PC-3 (cell line): ENCODE measurements at regions not wholly inside any gene's neighbourhood (a gene's known extent, or its start where the extent isn't known, plus 50 kb on each side); places are given as distances from the start of the nearest gene placed in this dataset.

ENCODE experiments used
- ATAC-seq: fragments of 200-7000 bp; cut with Tn5 transposase; 2 replicates; pipeline ENCODE4 v1.9.1; 2020; ENCODE audit warnings: mild to moderate bottlenecking, moderate library complexity
- BruUV-seq: library from RNA; stranded (reverse); fragments of 400-500 nt; replicated peaks from 2 replicates; lab custom pipeline; 2021; lab: Mats Ljungman, UMichigan
- CTCF ChIA-PET: fragments of 300-600 bp; sonication (Branson Sonifier 250); formaldehyde crosslinking; loops from one replicate; lab custom pipeline; 2022; ENCODE audit warnings: antibody characterized with exemption; lab: Charles Lee
- POLR2A ChIA-PET: fragments of 300-600 bp; sonication (Branson Sonifier 250); formaldehyde crosslinking; loops from one replicate; lab custom pipeline; 2022; ENCODE audit warnings: antibody characterized with exemption; ENCODE audit not compliant: unreplicated experiment; lab: Charles Lee
- DNase-seq: peaks from one replicate; pipeline ENCODE4 v3.0.0-alpha.2; 2015
- H2AFZ ChIP-seq: fragments of 300-600 bp; sonication (generic); 2 replicates; pipeline ENCODE4 v1.6.0; 2016; ENCODE audit warnings: antibody characterized with exemption, low read length
- H3F3A ChIP-seq: fragments of 300-600 bp; sonication (generic); one replicate; pipeline ENCODE4 v1.6.0; 2017; ENCODE audit warnings: antibody characterized with exemption, low read length, control low read depth, mild to moderate bottlenecking; ENCODE audit not compliant: unreplicated experiment
- H3K27ac ChIP-seq: fragments of 300-600 bp; sonication (generic); 2 replicates; pipeline ENCODE4 v1.5.1; 2016; ENCODE audit warnings: mild to moderate bottlenecking, low read length
- H3K27me3 ChIP-seq: fragments of 300-600 bp; sonication (generic); 2 replicates; pipeline ENCODE4 v1.6.1; 2016; ENCODE audit warnings: low read length, mixed read lengths
- H3K36me3 ChIP-seq: fragments of 300-600 bp; sonication (generic); 2 replicates; pipeline ENCODE4 v1.6.1; 2016; ENCODE audit warnings: low read depth, mixed run types, low read length, mixed read lengths
- H3K4me1 ChIP-seq: fragments of 300-600 bp; sonication (generic); 2 replicates; pipeline ENCODE4 v1.5.1; 2016; ENCODE audit warnings: low read length; ENCODE audit not compliant: insufficient read depth
- H3K4me2 ChIP-seq: fragments of 300-600 bp; sonication (generic); 2 replicates; pipeline ENCODE4 v1.6.0; 2016; ENCODE audit warnings: low read length
- H3K4me3 ChIP-seq: fragments of 300-600 bp; sonication (generic); 2 replicates; pipeline ENCODE4 v1.5.1; 2016; ENCODE audit warnings: mild to moderate bottlenecking, low read length, mixed read lengths
- H3K79me2 ChIP-seq: fragments of 300-600 bp; sonication (generic); 2 replicates; pipeline ENCODE4 v1.6.1; 2017; ENCODE audit warnings: low read length, mixed read lengths
- H3K9ac ChIP-seq: fragments of 300-600 bp; sonication (generic); 2 replicates; pipeline ENCODE4 v1.6.0; 2016; ENCODE audit warnings: mild to moderate bottlenecking, low read length
- H3K9me2 ChIP-seq: fragments of 300-600 bp; sonication (generic); replicated peaks from 2 replicates; pipeline ENCODE4 v1.6.1; 2016; ENCODE audit warnings: mixed run types, low read length, mixed read lengths
- H3K9me3 ChIP-seq: fragments of 300-600 bp; sonication (generic); 2 replicates; pipeline ENCODE4 v1.6.1; 2016; ENCODE audit warnings: low read length, mixed read lengths
- H4K20me1 ChIP-seq: fragments of 300-600 bp; sonication (generic); 2 replicates; pipeline ENCODE4 v1.6.1; 2016; ENCODE audit warnings: low read length, mixed read lengths
- CTCF ChIP-seq: fragments of 300-600 bp; sonication (generic); conservative IDR thresholded peaks from 2 replicates; pipeline ENCODE4 v1.5.1; 2017; ENCODE audit warnings: antibody characterized with exemption, low read depth, mild to moderate bottlenecking, low read length
- EZH2 ChIP-seq: fragments of 300-600 bp; sonication (generic); IDR thresholded peaks from one replicate; pipeline ENCODE4 v1.6.1; 2017; ENCODE audit warnings: antibody characterized with exemption, mild to moderate bottlenecking, low read length; ENCODE audit not compliant: unreplicated experiment
- EZH2phosphoT487 ChIP-seq: fragments of 300-600 bp; sonication (generic); IDR thresholded peaks from 2 replicates; pipeline ENCODE4 v1.6.1; 2018; ENCODE audit warnings: mild to moderate bottlenecking, antibody characterized with exemption, low read length, borderline replicate concordance
- intact Hi-C: fragments of 100-400 bp; cut with micrococcal nuclease; formaldehyde crosslinking; loops from 2 replicates; pipeline ENCODE4 v1.9.0; 2023

DNA sequence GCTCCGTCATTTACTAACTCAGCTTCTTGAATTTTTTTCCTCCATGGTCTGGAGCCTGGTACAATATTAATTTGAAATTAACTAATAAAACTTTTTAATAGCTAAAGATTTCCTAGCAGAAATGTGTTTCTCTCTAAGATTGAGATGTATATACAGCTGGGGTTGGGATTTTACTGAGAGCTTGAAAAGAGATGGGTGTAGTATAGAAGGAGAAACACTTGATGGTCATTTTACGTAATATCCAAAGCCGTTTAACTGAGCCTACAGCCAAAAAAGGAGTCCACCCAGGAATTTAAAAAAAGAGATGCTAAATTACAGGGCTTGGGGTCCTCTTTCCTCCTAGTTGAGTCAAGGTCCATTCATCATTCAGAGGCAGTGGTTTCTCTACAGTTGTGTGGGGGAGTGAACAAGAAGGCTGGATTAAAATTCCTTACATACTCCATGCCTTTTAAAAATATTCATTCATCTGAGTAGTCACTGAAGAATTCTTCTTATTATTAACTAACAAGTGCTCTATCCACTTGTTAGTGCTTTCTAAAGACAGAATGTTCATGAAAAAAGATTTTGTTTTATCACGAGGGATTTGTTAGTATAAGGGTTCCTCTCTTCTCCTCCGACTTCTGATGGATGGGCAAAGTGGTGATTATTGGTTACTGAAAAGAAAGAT, 255.3 kb upstream of the IL12A start:
- Histone ChIP-seq H3K4me2 (peak overlapping the region; percentile 79), H3K36me3 (no peaks in the 10 kb centered on the region), H3K27me3 (no peaks in the 10 kb centered on the region), H3K27ac (no peak overlapping the region), H3K79me2 (no peaks in the 10 kb centered on the region), H3F3A (no peaks in the 10 kb centered on the region), H3K9me3 (no peaks in the 10 kb centered on the region), H3K4me3 (peak overlapping the region; percentile 57; the same call in 1 of the 2 replicates), H4K20me1 (no peaks in the 10 kb centered on the region), H3K4me1 (peaks cover 17% of the 10 kb centered on the region), H3K9me2 (no peaks in the 10 kb centered on the region), H3K9ac (no peak overlapping the region), H2AFZ (0 out of 2 replicates have a peak overlapping the region, but pooled peaks have one; percentile 21)
- peak; percentile 68 for DNase-seq
- TF ChIP-seq EZH2 (no peak), EZH2phosphoT487 (no peak), CTCF (no peak)
- BruUV-seq: no TSS peak
- ATAC-seq: peak; percentile 30
- ChIA-PET POLR2A (interaction anchor here (0.5 to 0.6 kb wide), 2 partner anchors 121 to 336 kb away, joined by 3 read pairs; no protein-coding TSS in a partner anchor), CTCF (interaction anchor here (0.7 to 0.8 kb wide), 2 partner anchors 33 to 280 kb away, joined by 3 to 4 read pairs; no protein-coding TSS in a partner anchor)
- intact Hi-C loops: no loop called here

- peaks cover 17% of the 10 kb centered on the region for H3K4me1 ChIP-seq
- H3K79me2 ChIP-seq: no peaks in the 10 kb centered on the region
- no peaks in the 10 kb centered on the region for H3K36me3 ChIP-seq
- H3K27ac ChIP-seq: no peak overlapping the region
- no peaks in the 10 kb centered on the region for H3F3A ChIP-seq
- CTCF ChIA-PET: no interaction called here
- DNase-seq: no peak
- intact Hi-C loops: no loop called here
- no peak overlapping the region for H3K4me2 ChIP-seq
- H3K9me3 ChIP-seq: no peaks in the 10 kb centered on the region
- H3K4me3 ChIP-seq: no peak overlapping the region
- H3K9me2 ChIP-seq: no peaks in the 10 kb centered on the region
- TF ChIP-seq CTCF (no peak), EZH2phosphoT487 (no peak), EZH2 (no peak)
- H3K27me3 ChIP-seq: no peaks in the 10 kb centered on the region
- ATAC-seq: no peak
- H3K9ac ChIP-seq: no peak overlapping the region
- BruUV-seq: no TSS peak
- H4K20me1 ChIP-seq: no peaks in the 10 kb centered on the region
- H2AFZ ChIP-seq: no peak overlapping the region
- POLR2A ChIA-PET: no interaction called here
Observed at GRCh38 chr3:159734681-159735080, 254.0 kb upstream of the IL12A start.

DNA sequence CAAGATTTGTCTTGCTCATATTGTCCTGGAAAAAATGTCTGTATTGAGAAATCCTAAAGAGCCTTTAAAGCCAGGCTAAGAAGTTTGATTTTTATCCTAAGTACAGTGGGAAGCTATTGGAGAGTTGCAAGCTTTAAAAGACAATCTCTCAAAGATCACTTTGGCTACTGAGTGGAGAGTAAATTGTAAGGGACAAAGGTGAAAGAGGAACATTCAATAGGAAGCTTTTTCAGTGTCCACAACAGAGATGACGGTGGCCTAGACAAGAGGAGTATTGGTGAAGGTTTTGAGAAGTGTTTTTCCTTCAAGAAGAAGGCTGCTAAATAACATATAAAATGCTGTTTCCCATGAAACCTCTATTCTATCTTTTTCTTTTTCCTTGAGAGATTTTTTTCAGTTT, 249.5 kb upstream of the IL12A start:
- intact Hi-C loops: no loop called here
- no peak overlapping the region for H2AFZ ChIP-seq
- no peaks in the 10 kb centered on the region for H4K20me1 ChIP-seq
- no peaks in the 10 kb centered on the region for H3K27me3 ChIP-seq
- H3K36me3 ChIP-seq: no peaks in the 10 kb centered on the region
- ChIA-PET POLR2A (no interaction called here), CTCF (no interaction called here)
- H3K4me1 ChIP-seq: no peaks in the 10 kb centered on the region
- no peaks in the 10 kb centered on the region for H3K79me2 ChIP-seq
- no peak overlapping the region for H3K4me3 ChIP-seq
- no peak overlapping the region for H3K4me2 ChIP-seq
- no peak overlapping the region for H3K27ac ChIP-seq
- H3K9me2 ChIP-seq: no peaks in the 10 kb centered on the region
- TF ChIP-seq EZH2 (no peak), CTCF (no peak), EZH2phosphoT487 (no peak)
- BruUV-seq: no TSS peak
- H3K9ac ChIP-seq: no peak overlapping the region
- DNase-seq (no peak), ATAC-seq (no peak)
- no peaks in the 10 kb centered on the region for H3F3A ChIP-seq
- no peaks in the 10 kb centered on the region for H3K9me3 ChIP-seq
